NCI-H2196 treated with DMSO at 0.1 percent for 48 hours (cell line): ENCODE measurements at regions not wholly inside any gene's neighbourhood (a gene's known extent, or its start where the extent isn't known, plus 50 kb on each side); places are given as distances from the start of the nearest gene placed in this dataset.
"Not testable (repeated sequence)": the region's sequence is repeated elsewhere in the genome, so short reads cannot be mapped to it uniquely, and the experiment has no call there.

Experiments
- DNase-seq: peaks from one replicate; lab custom pipeline; 2025; ENCODE audit not compliant: unreplicated experiment; lab: John Stamatoyannopoulos, UW

DNA sequence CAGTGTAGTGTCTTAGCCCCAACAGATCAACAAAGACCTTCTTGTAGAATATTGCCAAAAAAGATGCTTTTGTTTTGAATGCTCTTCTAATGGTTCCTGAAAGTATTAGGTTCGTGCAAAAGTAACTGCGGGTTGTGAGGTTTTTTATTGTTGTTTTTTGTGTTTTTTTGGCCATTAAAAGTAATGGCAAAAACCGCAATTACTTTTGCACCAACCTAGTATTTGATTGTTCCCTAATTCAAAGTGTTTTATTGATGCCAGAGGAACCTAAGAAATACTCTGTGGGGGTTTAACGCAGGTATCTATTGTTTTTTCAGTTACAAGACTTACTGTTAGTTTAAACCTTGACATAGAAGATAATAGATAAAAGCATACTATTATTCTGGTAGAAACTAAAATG, 150.8 kb upstream of the DAAM1 start:
- DNase-seq, result no peak

DNA sequence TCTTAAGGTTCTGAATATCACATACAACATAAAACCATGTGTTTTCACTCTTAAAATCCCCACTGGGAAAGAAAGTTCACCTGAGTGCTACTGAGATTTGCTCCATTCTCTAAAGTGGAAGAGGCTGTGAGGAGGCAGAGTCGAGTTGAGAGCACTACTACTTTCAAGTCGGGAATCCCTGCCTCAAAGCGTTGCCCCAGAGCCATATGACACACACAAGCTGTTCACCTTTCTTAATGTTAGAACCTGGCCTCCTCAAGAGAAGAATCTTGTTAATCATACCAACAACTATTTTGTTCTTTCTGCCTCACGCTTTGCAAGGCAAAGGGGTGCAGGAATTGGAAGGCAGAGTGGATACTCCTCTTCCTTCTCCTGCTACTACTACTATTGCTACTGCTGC, 149.7 kb upstream of the DAAM1 start:
- no peak for DNase-seq

DNA sequence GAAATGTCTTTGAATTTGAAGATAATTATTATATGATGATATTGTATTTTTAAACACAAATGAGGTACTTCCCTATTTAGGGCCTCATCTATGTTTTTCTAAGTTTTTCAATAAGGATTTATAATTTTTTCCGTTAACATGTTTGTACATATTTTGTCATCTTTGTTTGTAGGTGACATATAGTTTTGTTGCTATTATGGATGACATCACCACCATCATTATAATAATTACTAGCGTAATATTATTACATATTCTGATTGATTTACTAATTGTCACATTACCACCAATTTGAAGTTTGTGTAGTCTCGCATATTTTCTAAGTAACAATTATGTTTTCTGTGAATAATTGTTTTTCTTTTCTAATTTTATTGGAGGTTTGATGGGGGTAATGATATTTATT, 147.2 kb upstream of the DAAM1 start:
- no peak for DNase-seq

DNA sequence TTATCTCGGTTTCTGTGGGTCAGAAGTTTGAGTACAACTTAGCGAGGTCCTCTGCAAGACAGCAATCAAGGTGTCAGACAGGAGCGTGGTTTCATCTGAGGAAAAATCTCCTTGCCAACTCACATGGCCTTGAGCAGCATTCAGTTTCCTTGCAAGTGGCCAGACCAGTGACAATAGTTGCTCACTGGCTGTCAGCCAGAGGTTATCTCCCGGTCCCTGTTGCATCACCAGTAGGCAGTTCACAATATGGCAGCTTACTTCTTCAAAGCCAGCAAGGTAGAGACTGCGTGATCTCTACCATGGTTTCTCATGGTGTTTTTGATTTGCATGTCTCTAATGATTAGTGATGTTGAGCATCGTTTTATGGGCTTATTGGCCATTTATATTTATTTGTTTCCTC, 143.8 kb upstream of the DAAM1 start:
- DNase-seq, result no peak

DNA sequence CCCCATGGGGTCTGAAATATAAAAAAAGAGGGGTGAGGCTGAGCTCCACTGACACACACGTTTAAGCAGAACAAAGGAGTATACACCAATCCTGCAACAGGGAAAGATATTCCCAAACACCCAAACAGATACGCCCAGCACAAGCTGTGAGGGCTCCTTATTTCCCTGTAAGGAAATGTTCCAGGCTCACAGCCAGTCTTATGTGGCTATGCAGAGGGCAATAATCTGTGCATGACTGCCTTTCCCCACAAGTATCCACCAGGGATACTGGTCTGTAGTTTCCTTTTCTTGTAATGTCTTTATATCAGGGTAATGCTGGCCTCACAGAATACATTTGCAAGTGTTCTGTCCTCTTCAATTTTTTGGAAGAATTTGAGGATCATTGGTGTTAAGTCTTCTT, 141.7 kb upstream of the DAAM1 start:
- DNase-seq, result no peak

DNA sequence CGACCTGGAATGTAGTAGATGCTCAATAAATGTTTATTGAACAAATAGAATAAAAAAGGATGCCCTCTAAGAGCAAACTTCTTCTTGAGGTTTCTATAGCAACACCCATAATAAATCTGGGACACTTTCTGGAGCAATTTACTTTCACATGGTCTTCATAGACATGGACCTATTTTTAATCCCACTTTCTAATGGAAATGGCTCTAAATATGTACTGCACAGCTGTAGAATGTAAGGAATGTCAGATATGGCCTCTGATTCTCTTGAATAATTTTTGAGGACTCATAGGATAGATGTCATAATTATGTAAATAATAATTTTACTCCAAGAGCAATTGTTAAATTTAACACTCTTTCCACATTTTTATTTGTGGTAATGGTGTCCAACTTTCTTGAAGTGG, 133.5 kb upstream of the DAAM1 start:
- no peak for DNase-seq

DNA sequence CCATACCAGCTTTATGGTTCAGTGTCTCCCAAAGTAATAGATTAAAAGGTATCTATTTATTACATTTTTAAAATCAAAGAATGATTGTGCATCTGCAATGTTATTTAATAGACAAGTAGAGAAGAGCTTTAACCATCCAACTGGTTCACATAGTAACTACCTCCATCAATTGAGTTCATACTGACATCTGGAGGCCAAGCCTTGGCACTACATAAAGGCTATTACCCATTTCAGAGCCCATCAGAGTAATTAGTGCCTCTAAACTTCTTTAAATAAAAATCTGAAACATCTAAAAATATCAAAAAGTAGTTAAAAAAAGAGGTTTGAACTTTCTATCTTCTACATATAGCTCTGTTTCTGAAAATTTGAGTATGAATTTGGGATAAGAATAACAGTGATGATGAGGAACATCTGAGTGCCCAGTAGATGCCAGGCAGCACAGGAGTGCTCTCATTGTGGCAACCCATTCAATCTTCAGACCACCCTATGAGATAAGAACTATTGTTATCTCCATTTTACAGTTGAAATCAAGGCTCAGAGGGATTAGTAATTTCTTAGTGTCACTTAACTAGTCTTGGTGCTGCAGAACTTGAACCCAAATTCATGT, 132.9 kb upstream of the DAAM1 start:
- DNase-seq, result peak; percentile 1

DNA sequence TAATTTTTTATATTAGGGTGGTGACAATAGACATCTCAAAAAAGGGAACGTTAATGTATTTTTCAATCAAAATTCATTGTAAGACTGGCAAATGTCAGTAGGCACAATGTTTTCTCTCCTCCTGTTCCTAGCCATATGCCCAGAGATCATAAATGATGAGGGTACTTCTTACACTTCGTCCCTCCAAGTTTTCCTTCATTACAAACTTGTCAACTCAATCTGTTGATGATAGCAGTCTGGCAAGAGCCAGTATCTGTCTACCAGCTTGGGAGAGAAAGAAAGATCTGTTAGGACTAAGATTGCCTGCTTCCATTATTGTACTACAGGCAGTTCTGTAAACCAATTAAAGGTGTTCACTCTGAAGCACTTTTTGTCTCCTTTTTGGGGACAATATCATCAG, 130.9 kb upstream of the DAAM1 start:
- DNase-seq, result no peak

DNA sequence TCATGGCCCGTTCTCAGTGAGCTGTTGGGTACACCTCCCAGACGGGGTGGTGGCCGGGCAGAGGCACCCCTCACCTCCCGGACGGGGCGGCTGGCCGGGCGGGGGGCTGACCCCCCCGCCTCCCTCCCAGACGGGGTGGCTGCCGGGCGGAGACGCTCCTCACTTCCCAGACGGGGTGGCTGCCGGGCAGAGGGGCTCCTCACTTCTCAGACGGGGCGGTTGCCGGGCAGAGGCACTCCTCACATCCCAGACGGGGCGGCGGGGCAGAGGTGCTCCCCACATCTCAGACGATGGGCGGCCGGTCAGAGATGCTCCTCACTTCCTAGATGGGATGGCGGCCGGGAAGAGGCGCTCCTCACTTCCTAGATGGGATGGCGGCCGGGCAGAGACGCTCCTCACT, 129.7 kb upstream of the DAAM1 start:
- not testable (repeated sequence) for DNase-seq

DNA sequence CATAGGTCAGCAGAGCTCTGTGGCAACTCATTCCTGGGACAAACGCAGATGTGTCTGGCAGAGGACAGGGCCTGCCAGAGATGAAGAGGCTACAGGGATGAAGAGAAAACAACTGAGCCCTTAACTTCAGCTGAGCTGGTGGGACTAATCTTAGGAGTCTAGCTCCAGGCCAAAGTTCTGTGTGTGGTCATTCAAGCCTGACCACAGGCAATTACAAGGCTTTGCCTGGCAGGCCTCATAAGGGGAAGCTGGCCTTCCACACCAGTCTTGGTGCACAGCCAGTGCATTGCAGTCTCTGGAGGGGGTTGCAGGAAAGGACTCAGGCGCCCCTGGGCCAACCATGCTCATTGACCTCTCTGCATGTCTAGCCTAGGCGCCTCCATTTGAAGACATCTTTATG, 127.6 kb upstream of the DAAM1 start:
- no peak for DNase-seq

DNA sequence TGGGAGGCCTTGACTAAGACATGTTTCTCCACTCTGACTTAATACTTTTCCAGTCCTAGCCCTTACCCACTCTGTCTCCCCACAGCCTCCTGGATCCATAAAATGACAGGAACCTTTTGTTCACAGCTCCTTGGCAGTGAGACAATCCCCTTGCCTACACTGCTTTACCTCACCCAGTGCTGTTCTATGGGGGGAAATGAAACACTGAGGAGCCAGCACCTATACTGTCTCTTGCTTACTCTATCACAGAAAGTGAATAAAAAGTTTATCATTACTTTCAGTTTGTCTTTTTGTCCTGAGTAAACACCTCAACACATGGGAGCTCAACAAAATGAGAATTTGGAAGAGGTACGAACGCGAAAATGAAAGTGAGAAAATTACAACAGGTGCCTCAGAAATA, 127.2 kb upstream of the DAAM1 start:
- DNase-seq, result no peak

DNA sequence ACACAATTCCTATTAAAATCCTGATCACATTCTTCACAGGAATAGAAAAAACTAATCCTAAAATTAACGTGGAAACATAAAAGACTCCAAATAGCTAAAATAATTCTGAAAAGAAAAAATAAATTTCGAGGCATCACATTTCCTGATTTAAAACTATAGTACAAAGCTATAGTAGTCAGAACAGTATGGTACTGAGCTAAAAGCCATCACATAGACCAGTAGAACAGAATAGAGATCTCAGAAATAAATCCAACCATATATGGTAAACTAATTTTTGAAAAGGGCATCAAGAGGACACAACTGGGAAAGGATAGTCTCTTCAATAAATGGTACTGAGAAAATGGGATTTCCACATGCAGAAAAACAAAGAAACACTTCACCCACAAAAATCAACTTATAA, 125.2 kb upstream of the DAAM1 start:
- no peak for DNase-seq

DNA sequence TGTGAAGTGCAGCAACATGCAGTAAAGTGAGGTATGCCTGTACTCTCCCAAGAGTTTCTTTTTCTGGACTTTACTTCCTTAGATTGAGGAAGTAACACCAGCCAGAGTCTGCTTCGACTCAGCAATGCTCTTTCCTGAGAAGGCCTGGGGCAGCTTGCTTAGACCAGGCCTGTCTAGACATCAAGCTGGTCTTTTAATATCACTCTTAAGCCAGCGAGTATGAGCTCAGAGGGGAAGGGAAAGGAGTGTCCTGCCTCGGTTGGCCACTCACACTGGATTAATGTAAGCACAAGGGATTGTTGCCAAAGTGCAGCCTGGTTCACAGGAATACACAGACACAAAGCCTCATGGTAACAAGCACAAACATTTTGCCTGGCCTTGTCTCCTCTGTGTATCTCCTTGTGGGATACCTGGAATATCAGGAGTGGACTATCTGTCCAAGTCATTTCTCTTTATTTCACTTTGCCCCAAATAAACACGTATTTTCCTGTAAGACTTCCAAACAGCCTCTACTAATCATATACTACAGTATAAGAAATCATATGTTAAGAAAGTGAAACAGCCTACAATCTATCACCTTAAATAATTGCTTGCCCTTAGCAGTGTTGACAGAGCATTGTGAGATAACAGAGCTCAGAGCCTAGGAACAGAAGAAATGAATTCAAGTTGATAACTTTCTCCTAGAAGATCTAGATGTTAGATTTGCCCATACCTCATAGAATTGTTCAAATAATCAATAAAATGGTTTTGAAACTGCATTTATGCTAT, 121.2 kb upstream of the DAAM1 start:
- no peak for DNase-seq

DNA sequence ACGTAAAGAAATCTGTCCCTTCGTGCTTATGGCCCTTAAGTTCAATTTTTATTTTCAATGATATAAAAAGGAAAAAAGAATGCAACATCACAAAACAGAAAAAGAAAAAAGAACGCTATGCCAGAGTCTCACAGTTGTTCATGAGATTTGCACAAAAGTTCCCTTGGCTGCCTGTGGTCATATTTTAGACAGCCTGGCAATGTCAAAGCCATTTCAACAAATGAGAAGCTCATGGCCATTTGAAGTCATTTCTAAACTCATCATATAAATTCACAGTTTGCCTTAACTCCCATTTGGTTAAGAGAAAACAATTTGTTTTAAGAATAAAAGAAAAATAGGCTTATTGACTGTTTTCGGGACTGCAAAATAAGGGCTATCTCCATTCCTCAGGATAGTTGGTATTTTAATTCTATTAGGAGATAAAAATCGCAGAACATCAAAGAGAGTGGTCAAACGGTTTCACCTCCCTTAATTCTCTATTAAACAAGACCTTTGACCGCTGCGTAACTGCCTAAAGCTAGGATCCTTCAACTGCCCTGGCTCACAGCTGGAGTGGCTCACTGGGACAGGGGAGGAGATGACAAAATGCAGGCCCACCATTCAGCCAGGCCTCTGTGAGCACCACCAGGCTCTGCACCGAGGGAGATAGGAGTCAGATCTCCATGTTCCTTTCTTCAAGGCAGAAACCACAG, 119.2 kb upstream of the DAAM1 start:
- no peak for DNase-seq

DNA sequence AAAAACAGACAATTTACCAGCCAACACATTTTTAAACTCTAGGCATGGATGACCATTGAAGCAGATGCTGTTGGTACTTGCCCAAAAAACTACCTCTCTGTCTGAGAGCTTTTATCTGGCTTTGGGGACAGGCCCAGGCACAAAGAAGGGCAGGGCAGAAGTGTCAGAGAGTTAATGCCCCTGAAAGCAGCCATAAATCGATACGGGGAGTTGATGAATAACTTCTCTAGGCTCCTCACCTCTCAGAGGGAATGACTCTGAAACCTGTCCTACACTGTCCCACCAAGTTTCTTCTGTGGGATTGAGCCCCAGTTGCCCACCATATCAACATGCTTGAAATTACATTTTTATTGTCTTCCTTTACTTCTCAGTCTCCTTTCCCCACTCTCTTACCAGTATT, 113.0 kb upstream of the DAAM1 start:
- DNase-seq, result no peak

DNA sequence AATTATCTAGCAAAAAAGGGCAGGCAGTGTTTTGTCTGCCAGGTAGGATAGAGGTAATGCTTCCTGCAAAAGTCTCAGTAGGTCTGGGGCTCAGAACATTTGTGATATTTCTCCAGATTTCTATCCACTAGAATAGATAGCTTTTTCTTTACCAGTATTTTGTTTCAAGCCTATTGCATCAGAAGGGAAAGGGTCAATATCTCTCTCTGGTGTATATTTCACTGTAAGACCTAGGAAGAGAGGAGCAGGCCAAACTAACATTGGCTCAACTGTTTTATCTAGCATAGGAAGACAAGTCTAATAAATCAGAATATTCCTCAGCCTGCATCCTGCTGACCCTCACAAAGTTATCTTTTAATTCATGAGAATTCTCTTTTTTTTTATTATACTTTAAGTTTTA, 106.7 kb upstream of the DAAM1 start:
- DNase-seq, result no peak

DNA sequence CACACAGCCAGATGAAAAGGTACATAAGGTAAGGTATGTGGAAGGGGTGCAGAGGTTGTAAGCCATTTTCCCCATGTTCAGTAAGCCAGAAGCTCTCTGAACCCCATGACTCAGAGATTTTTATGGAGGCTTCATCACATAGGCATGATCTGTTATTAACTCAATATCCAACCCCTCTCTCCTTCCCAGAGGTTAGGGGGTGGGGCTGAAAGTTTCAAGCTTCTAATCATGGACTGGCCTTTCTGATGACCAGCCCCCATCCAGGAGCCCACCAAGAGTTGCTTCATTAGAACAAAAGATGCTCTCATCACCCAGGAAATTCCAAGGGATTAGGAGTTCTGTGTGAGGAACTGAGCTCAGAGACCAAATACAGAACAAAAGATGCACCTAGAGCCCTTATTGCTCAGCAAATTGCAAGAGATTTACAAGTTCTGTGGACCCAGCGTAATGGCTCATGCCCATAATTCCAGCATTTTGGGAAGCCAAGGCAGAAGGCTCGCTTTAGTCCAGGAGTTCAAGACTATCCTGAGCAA, 103.2 kb upstream of the DAAM1 start:
- DNase-seq, result no peak

DNA sequence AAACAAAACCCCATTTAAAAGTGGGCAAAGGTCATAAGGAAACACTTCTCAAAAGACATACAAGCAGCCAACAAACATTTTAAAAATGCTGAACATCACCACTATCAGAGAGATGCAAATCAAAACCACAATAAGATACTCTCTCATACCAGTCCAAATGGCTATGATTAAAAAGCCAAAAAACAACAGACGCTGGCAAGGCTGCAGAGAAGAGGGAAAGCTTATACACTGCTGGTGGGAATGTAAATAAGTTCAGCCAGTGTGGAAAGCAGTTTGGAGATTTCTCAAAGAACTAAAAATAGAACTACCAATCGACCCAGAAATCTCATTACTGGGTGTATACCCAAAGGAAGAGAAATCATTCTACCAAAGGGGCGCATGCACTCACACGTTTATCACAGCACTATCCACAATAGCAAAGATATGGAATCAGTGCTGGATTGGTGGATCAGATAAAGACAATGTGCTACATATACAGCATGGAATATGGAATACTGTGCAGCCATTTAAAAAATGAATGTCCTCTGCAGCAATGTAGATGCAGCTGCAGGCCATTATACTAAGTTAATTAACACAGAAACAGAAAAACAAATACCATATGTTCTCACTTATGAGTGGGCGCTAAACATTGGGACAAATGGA, 102.1 kb upstream of the DAAM1 start:
- DNase-seq, result no peak

DNA sequence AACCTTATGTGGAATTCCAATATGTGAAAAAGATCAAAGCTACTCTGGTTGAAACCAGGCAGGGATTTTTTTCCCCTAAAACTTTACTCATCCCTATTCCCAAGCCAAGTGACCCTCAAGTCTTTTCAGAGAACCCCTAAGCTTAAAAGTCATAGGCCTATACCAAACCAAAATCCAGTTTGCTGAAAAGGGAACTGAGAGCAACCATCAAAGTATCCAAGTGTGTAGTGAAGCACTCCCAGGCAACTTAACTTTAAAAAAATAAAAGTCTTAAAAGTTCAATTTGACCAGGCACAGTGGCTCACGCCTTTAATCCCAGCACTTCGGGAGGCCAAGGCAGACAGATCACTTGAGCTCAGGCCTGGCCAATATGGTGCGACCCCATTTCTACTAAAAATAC, 101.2 kb upstream of the DAAM1 start:
- no peak for DNase-seq

DNA sequence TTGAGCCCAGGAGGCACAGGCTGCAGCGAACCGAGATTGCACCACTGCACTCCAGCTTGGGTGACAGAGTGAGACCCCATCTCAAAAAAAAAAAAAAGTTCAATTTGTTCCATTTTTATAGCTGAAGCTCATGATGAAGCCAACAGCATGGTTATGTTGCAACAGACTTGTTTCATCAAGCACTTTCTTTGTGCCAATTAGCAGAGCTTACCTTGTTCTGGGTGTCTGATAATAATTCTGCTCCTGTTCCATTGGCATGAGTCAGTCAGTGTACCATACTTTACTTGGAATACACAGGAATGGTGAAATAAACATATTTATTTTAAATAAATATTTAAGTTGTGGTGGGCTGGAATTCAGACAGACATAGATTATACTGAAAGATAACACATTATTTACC, 100.8 kb upstream of the DAAM1 start:
- no peak for DNase-seq

DNA sequence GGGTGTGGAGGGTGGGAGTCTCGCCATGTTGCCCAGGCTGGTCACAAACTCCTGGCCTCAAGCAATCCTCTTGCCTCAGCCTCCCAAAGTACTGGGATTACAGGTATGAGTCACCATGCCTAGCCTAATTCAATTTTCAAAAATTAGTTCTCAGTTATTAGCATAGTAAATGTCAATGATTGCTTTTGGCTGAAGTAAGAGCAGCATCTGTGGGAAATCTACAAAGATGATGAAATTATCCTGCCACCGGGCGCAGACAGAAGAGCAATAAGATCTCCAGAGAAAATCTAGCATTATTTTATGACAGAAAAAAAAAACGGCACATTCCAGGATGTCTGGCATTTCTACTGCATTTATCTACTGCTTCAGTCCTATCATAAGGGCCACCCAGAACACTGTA, 97.9 kb upstream of the DAAM1 start:
- DNase-seq, result no peak

DNA sequence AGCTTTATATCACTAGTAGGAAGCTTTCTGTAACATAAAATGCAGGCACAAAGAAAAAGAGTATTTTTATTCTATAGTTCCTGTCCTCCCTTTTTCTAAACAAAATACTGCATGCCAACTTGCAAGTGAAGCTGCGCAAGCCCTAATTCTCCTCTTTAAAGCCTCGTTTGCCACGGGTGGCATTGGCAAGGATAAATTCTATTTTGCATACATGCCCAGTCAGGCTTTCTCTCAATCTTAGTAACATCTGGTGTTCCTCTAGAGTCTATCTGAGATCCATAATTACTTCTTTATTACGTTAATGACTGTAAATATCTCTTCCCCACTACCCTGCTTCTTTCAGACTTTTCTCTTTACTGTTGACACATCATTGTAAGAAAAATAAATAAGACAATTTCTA, 97.1 kb upstream of the DAAM1 start:
- DNase-seq, result no peak
